GM12878 (cell line): ENCODE measurements at regions not wholly inside any gene's neighbourhood (a gene's known extent, or its start where the extent isn't known, plus 50 kb on each side); places are given as distances from the start of the nearest gene placed in this dataset.

Experiments used
- ATAC-seq: fragments of 200-7000 bp; cut with Tn5 transposase; 3 replicates; pipeline ENCODE4 v1.9.1; 2020; ENCODE audit warnings: mild to moderate bottlenecking, moderate library complexity
- BruUV-seq: library from RNA; stranded (reverse); fragments of 400-500 nt; replicated peaks from 2 replicates; lab custom pipeline; 2021; lab: Mats Ljungman, UMichigan
- CTCF ChIA-PET: fragments of 300-600 bp; sonication (Branson Sonifier 250); formaldehyde crosslinking; extraction: SDS; loops from one replicate; lab custom pipeline; 2021; ENCODE audit warnings: inconsistent platforms; lab: Yijun Ruan, JAX
- POLR2A ChIA-PET: fragments of 350-600 bp; formaldehyde crosslinking; extraction: SDS; loops from one replicate; lab custom pipeline; 2021; ENCODE audit warnings: inconsistent platforms; lab: Charles Lee
- RAD21 ChIA-PET: fragments of 300-600 bp; sonication (Branson Sonifier 250); formaldehyde crosslinking; loops from one replicate; lab custom pipeline; 2023; ENCODE audit warnings: antibody characterized with exemption; ENCODE audit not compliant: unreplicated experiment; lab: Charles Lee
- SMC1A ChIA-PET: fragments of 300-600 bp; sonication (Branson Sonifier 250); formaldehyde crosslinking; loops from one replicate; lab custom pipeline; 2023; ENCODE audit not compliant: unreplicated experiment, uncharacterized antibody; lab: Charles Lee
- DNase-seq: peaks from one replicate; pipeline ENCODE4 v3.0.0-alpha.2; 2011; ENCODE audit warnings: low read depth, low spot score
- FAIRE-seq: peaks from 3 replicates; lab custom pipeline; 2011; peaks lifted over from hg19 to GRCh38; lab: Jason Lieb, UNC
- H2AFZ ChIP-seq: 2 replicates; pipeline ENCODE4 v1.6.0; 2011; ENCODE audit warnings: low read depth, low read length, control low read depth; ENCODE audit not compliant: control insufficient read depth
- H3K27ac ChIP-seq: 2 replicates; pipeline ENCODE4 v1.5.1; 2011; ENCODE audit warnings: control low read depth; ENCODE audit not compliant: control insufficient read depth, insufficient read depth
- H3K27me3 ChIP-seq, 2 experiments: replicated peaks in 1 of 2; 2 replicates each; pipeline versions ENCODE4 v1.6.0 to v1.6.1; 2011; ENCODE audit warnings: low read length in 1 of 2; ENCODE audit not compliant: control insufficient read depth in 2 of 2, insufficient read depth in 2 of 2
- H3K36me3 ChIP-seq, 2 experiments: 2 replicates each; pipeline ENCODE4 v1.5.1; 2011; ENCODE audit warnings: low read length in 1 of 2; ENCODE audit not compliant: control insufficient read depth in 2 of 2, insufficient read depth in 2 of 2
- H3K4me1 ChIP-seq: 2 replicates; pipeline ENCODE4 v1.6.1; 2011; ENCODE audit warnings: mild to moderate bottlenecking, low read length, moderate library complexity, mixed read lengths; ENCODE audit not compliant: control insufficient read depth, insufficient read depth
- H3K4me2 ChIP-seq: 2 replicates; pipeline ENCODE4 v1.6.0; 2011; ENCODE audit warnings: control low read depth; ENCODE audit not compliant: control insufficient read depth, insufficient read depth
- H3K4me3 ChIP-seq: fragments of 200-600 bp; sonication (generic); 2 replicates; pipeline ENCODE4 v1.5.1; 2016
- H3K79me2 ChIP-seq: 2 replicates; pipeline ENCODE4 v1.6.0; 2011; ENCODE audit warnings: low read length; ENCODE audit not compliant: control insufficient read depth, insufficient read depth
- H3K9ac ChIP-seq: 2 replicates; pipeline ENCODE4 v1.8.0; 2011; ENCODE audit warnings: low read length, control low read depth, mixed read lengths; ENCODE audit not compliant: control insufficient read depth, insufficient read depth
- H3K9me3 ChIP-seq: replicated peaks from 3 replicates; pipeline ENCODE4 v1.5.1; 2011; ENCODE audit warnings: mild to moderate bottlenecking, low read length; ENCODE audit not compliant: control insufficient read depth, insufficient read depth
- H4K20me1 ChIP-seq: 2 replicates; pipeline ENCODE4 v1.6.0; 2011; ENCODE audit not compliant: control insufficient read depth, insufficient read depth
- BMI1 ChIP-seq: fragments of 450-650 bp; IDR thresholded peaks from 2 replicates; pipeline ENCODE4 v1.6.1; 2016; ENCODE audit warnings: mild to moderate bottlenecking, moderate library complexity, borderline replicate concordance
- CHD4 ChIP-seq: fragments of 200-600 bp; sonication (generic); IDR thresholded peaks from 2 replicates; pipeline ENCODE4 v1.6.1; 2016; ENCODE audit warnings: mild to moderate bottlenecking
- EGR1 ChIP-seq, 2 experiments: IDR thresholded peaks; 1 replicate in 1 of 2; 2 replicates in 1 of 2; pipeline ENCODE4 v1.6.1; 2011 to 2012; ENCODE audit warnings: low read depth in 2 of 2, low read length in 2 of 2, borderline replicate concordance in 1 of 2, mild to moderate bottlenecking in 1 of 2, moderate library complexity in 1 of 2
- FOS ChIP-seq: IDR thresholded peaks from 3 replicates; pipeline ENCODE4 v1.6.1; 2011; ENCODE audit warnings: borderline replicate concordance; ENCODE audit not compliant: insufficient read length; ENCODE audit errors: extremely low read depth
- HDAC6 ChIP-seq: fragments of 200-600 bp; sonication (generic); IDR thresholded peaks from one replicate; pipeline ENCODE4 v1.8.0; 2017; ENCODE audit warnings: antibody characterized with exemption; ENCODE audit not compliant: unreplicated experiment
- LARP7 ChIP-seq: fragments of 450-650 bp; IDR thresholded peaks from 2 replicates; pipeline ENCODE4 v1.6.1; 2017; ENCODE audit warnings: mild to moderate bottlenecking
- MEF2B ChIP-seq: fragments of 450-650 bp; IDR thresholded peaks from 2 replicates; pipeline ENCODE4 v1.6.1; 2018; ENCODE audit warnings: mild to moderate bottlenecking, moderate library complexity; ENCODE audit not compliant: partially characterized antibody, poor library complexity, severe bottlenecking
- NFYA ChIP-seq: IDR thresholded peaks from 2 replicates; pipeline ENCODE4 v1.6.1; 2011; ENCODE audit warnings: low read depth, mild to moderate bottlenecking, low read length, improper control_type of control experiment, borderline replicate concordance
- RAD21 ChIP-seq: IDR thresholded peaks from 2 replicates; pipeline ENCODE4 v1.6.1; 2011; ENCODE audit warnings: mild to moderate bottlenecking, low read depth, low read length, moderate library complexity; ENCODE audit not compliant: insufficient read depth
- RAD51 ChIP-seq: fragments of 450-650 bp; IDR thresholded peaks from 2 replicates; pipeline ENCODE4 v1.6.1; 2016; ENCODE audit warnings: moderate library complexity, mild to moderate bottlenecking, inconsistent platforms
- RB1 ChIP-seq: fragments of 450-650 bp; formaldehyde crosslinking; IDR thresholded peaks from 2 replicates; pipeline ENCODE4 v1.6.1; 2017; ENCODE audit warnings: mild to moderate bottlenecking, borderline replicate concordance
- SPI1 ChIP-seq: IDR thresholded peaks from 2 replicates; pipeline ENCODE4 v1.6.1; 2011; ENCODE audit warnings: low read depth, mild to moderate bottlenecking, low read length, moderate library complexity, borderline replicate concordance; ENCODE audit not compliant: insufficient read depth
- SREBF1 ChIP-seq: IDR thresholded peaks from 2 replicates; pipeline ENCODE4 v1.6.1; 2012; ENCODE audit warnings: mild to moderate bottlenecking, low read length
- SUPT20H ChIP-seq: IDR thresholded peaks from 2 replicates; pipeline ENCODE4 v1.6.1; 2011; ENCODE audit warnings: low read depth, mild to moderate bottlenecking, low read length, moderate library complexity, borderline replicate concordance; ENCODE audit not compliant: control insufficient read depth
- TAF1 ChIP-seq: IDR thresholded peaks from 2 replicates; pipeline ENCODE4 v1.6.1; 2011; ENCODE audit warnings: mild to moderate bottlenecking, low read depth, low read length, borderline replicate concordance
- WGBS: methylation state at CpG from one replicate; pipeline ENCODE4 v1.1.6; 2016; ENCODE audit warnings: low lambda C conversion rate; ENCODE audit not compliant: insufficient replicate concordance, insufficient coverage; ENCODE audit errors: missing lambda C conversion rate; 5-methylcytosine and 5-hydroxymethylcytosine counted together
- in situ Hi-C: fragments of 300-500 bp; cut with MboI; formaldehyde crosslinking; loops from 9 replicates; pipeline ENCODE4 v1.14.3; 2018; ENCODE audit warnings: mixed read lengths
- intact Hi-C: fragments of 100-400 bp; cut with micrococcal nuclease; formaldehyde crosslinking; loops from one replicate; pipeline ENCODE4 v1.14.2; 2022; ENCODE audit not compliant: unreplicated experiment
- TF ChIP-seq, protein P1 (sequence below): fragments of 450-650 bp; IDR thresholded peaks from 2 replicates; pipeline ENCODE4 v1.6.1; 2017; ENCODE audit warnings: borderline replicate concordance
- TF ChIP-seq, protein P2 (sequence below): fragments of 450-650 bp; IDR thresholded peaks from 2 replicates; pipeline ENCODE4 v1.6.1; 2018; ENCODE audit warnings: borderline replicate concordance, mild to moderate bottlenecking; ENCODE audit not compliant: partially characterized antibody

DNA sequence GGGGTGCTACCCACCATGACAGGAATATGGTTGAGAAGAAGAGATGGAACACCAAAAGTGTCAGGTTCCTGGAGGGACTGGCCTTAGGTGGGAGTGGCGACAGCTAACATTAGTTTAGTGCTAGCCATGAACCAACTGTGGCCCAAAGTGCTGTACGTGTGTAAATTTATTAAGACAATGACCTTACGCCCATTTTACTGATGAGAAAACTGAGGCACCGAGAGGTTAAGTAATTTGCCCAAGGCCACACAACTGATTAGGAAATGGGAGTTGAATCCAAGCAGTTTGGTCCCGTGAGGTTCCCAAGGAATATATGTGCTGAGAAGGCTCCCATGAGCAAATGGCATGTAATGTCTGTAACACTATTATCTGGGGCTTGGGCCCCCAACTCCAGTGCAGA is 109.5 kb upstream of the SLC1A4 start:
- in situ Hi-C loops (no loop called here), intact Hi-C loops (no loop called here)
- H2AFZ ChIP-seq = no peak overlapping the region
- no peaks in the 10 kb centered on the region; the same call in 2 of the 3 replicates for H3K9me3 ChIP-seq
- BruUV-seq = no TSS peak
- H3K79me2 ChIP-seq = no peaks in the 10 kb centered on the region
- FAIRE-seq = no peak
- H3K4me2 ChIP-seq = no peak overlapping the region
- POLR2A ChIA-PET = interaction anchor here (0.7 kb wide), 1 partner anchor 34 kb away, joined by 3 read pairs; no protein-coding TSS in a partner anchor
- SMC1A ChIA-PET = interaction anchor here (0.9 kb wide), 1 partner anchor 297 kb away, joined by 3 read pairs; no protein-coding TSS in a partner anchor
- TF ChIP-seq BMI1 = no peak
- no peak for TF ChIP-seq RB1
- no peak for TF ChIP-seq SREBF1
- TF ChIP-seq LARP7 = no peak
- TF ChIP-seq, protein P1, sequence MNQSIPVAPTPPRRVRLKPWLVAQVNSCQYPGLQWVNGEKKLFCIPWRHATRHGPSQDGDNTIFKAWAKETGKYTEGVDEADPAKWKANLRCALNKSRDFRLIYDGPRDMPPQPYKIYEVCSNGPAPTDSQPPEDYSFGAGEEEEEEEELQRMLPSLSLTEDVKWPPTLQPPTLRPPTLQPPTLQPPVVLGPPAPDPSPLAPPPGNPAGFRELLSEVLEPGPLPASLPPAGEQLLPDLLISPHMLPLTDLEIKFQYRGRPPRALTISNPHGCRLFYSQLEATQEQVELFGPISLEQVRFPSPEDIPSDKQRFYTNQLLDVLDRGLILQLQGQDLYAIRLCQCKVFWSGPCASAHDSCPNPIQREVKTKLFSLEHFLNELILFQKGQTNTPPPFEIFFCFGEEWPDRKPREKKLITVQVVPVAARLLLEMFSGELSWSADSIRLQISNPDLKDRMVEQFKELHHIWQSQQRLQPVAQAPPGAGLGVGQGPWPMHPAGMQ = no peak
- TF ChIP-seq NFYA = no peak
- TF ChIP-seq RAD51 = no peak
- no peak for TF ChIP-seq MEF2B
- TF ChIP-seq SPI1 = no peak
- TF ChIP-seq TAF1 = no peak
- TF ChIP-seq, protein P2, sequence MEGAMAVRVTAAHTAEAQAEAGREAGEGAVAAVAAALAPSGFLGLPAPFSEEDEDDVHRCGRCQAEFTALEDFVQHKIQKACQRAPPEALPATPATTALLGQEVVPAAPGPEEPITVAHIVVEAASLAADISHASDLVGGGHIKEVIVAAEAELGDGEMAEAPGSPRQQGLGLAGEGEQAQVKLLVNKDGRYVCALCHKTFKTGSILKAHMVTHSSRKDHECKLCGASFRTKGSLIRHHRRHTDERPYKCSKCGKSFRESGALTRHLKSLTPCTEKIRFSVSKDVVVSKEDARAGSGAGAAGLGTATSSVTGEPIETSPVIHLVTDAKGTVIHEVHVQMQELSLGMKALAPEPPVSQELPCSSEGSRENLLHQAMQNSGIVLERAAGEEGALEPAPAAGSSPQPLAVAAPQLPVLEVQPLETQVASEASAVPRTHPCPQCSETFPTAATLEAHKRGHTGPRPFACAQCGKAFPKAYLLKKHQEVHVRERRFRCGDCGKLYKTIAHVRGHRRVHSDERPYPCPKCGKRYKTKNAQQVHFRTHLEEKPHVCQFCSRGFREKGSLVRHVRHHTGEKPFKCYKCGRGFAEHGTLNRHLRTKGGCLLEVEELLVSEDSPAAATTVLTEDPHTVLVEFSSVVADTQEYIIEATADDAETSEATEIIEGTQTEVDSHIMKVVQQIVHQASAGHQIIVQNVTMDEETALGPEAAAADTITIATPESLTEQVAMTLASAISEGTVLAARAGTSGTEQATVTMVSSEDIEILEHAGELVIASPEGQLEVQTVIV = no peak
- TF ChIP-seq EGR1 (IDR thresholded peaks at IDR 0.05; ENCODE audit: borderline replicate concordance in 1 of 2, low read depth in 2 of 2, low read length in 2 of 2) = no peak
- TF ChIP-seq SUPT20H = no peak
- TF ChIP-seq FOS = no peak
- no peak for TF ChIP-seq HDAC6
- TF ChIP-seq CHD4 = no peak
- no peak for TF ChIP-seq RAD21
- TF ChIP-seq, all 136 proteins: peak for 0
- no peak for ATAC-seq
- Histone ChIP-seq H4K20me1 (no peaks in the 10 kb centered on the region), H3K27me3 (no peaks in the 10 kb centered on the region), H3K4me1 (no peaks in the 10 kb centered on the region; the same call in 1 of the 2 replicates), H3K4me3 (no peak overlapping the region), H3K36me3 (peaks cover 1 to 5% of the 10 kb centered on the region in 2 experiments; a peak in 1 of 4 replicates), H3K9ac (no peak overlapping the region), H3K27ac (no peak overlapping the region)
- ChIA-PET RAD21 (no interaction called here), CTCF (interaction anchor here (1.0 to 1.1 kb wide), 2 partner anchors 271 to 548 kb away, joined by 3 read pairs; no protein-coding TSS in a partner anchor)
- no peak for DNase-seq
- WGBS = 98% methylated on average over 5 of the region's 5 CpGs
